HG03521 (cell line): ENCODE measurements at regions not wholly inside any gene's neighbourhood (a gene's known extent, or its start where the extent isn't known, plus 50 kb on each side); places are given as distances from the start of the nearest gene placed in this dataset.

Experiments
- ATAC-seq: cut with Tn5 transposase; IDR thresholded peaks from one replicate; pipeline ENCODE4 v1.9.1; 2021; ENCODE audit warnings: mild to moderate bottlenecking, moderate library complexity; ENCODE audit not compliant: unreplicated experiment

DNA sequence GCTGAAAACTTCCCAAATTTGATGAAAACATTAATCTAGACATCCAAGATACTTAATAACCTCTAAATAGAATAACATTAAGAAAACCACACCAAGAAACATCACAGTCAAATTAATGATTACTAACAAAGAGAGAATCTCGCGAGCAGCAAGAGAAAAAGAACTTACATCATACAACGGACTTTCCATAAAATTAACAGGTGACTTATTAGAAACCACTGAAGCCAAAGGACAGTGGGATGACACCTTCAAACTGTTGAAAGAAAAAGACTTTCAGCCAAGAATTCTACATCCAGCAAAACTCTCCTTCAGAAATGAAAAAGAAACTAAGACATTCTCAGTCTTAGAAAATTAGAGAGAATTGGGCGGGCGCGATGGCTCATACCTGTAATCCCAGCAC lies 232.0 kb downstream of the SNCA start:
- ATAC-seq: no peak

GRCh38 chr4:89599026-89599425 lies 237.9 kb downstream of the SNCA start:
- ATAC-seq: no peak

DNA sequence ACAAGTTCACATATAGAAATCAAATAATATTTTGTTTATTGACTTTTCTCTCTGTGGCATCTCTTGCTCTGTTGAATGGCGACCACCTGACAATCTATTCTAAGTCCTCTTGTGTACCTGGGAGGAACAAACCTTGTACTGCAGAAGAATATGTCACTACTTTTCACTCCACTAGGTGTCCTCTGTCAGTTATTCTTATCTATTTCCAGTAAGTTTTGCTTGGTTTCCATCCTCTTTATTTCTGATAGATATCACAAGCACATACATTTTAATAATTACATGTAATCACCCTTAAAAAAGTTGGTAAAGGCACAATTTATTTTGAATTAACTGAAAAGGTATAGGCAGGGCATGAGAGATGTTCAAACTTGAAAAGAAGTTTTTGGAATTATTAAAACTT lies 238.4 kb downstream of the SNCA start:
- ATAC-seq: peak; percentile 56

- ATAC-seq: no peak
Observed at GRCh38 chr4:89595125-89595789, 241.7 kb downstream of the SNCA start.

DNA sequence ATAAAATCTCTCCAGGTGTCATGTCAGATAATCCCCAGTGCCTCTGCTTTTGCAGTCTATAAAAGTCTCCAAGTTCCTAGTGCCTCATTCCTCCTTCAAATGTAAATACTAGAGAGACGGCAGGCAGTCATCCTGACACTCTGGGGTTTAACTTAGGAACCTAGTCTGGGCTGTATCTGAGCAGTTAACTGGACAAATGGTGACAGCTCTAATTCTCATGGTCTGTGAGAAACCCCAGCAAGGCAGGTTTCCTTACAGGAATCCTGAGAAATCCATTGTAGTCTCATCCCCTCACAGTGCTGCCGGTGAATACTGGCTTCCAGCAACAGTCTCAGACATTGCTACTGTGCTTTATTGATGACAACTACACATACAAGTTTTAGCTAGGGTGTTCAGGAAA lies 246.8 kb downstream of the SNCA start:
- no peak for ATAC-seq

DNA sequence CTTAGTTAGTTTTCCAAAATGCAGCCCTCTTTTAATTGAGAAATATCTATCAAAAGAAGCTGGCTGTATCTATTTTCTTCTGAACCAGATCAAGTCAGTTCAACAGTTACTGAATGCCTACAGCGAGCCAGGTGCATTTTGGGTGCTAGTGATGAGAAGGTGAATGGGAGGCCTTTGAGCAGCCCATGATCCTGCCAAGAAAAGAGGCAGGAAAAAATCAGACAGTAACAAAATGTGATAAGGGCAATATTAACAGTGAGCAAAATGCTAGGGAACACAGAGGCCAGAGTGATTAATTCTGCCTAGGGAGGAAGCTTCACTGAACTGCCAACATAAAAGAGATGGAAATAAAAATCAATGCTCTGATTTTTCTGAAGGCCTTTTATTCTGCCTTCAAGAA lies 248.5 kb downstream of the SNCA start:
- no peak for ATAC-seq

- no peak for ATAC-seq
Observed at GRCh38 chr4:89587364-89587763, 249.6 kb downstream of the SNCA start.

- ATAC-seq: no peak
Observed at GRCh38 chr4:89586864-89587263, 250.1 kb downstream of the SNCA start.

GRCh38 chr4:89586318-89586717 lies 250.6 kb downstream of the SNCA start:
- ATAC-seq: no peak

- ATAC-seq: no peak
Observed at GRCh38 chr4:89582756-89583505, 254.0 kb downstream of the SNCA start.

- no peak for ATAC-seq
Observed at GRCh38 chr4:89579771-89580170, 257.2 kb downstream of the SNCA start.

DNA sequence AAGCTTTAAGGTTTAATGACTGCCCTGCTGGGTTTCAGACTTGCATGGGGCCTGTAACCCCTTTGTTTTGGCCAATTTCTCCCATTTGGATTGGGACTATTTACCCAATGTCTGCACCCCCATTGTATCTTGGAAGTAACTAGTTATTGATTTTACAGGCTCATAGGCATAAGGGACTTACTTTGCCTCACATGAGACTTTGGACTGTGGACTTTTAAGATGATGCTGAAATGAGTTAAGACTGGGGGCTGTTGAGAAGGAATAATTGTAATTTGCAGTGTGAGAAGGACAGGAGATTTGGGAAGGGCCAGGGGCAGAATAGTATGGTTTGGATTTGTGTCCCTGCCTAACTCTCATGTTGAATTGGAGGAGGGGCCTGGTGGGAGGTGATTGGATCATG lies 260.7 kb downstream of the SNCA start:
- no peak for ATAC-seq

- ATAC-seq: no peak
Observed at GRCh38 chr4:89575840-89576239, 261.1 kb downstream of the SNCA start.

DNA sequence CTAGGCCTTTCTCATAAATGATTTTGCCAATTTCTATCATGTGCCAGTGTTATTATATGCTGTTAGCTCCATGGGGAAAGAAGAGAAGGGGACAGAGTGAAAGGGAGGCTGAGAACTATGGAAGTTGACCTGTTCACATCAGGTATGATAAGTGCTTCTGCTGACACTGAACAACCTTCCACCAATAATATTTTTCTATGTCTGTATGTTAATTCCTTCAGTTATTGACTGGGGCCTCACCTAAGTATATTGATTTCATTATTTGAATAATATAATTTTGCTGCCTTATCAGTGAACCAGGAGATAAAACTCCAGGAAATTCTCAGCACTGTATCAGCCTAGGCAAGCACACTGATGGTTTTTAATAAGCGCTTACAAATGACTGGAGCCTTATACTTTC lies 262.8 kb downstream of the SNCA start:
- no peak for ATAC-seq

- no peak for ATAC-seq
Observed at GRCh38 chr4:89573656-89574055, 263.3 kb downstream of the SNCA start.

GRCh38 chr4:89572224-89572858 lies 264.6 kb downstream of the SNCA start:
- ATAC-seq: no peak

DNA sequence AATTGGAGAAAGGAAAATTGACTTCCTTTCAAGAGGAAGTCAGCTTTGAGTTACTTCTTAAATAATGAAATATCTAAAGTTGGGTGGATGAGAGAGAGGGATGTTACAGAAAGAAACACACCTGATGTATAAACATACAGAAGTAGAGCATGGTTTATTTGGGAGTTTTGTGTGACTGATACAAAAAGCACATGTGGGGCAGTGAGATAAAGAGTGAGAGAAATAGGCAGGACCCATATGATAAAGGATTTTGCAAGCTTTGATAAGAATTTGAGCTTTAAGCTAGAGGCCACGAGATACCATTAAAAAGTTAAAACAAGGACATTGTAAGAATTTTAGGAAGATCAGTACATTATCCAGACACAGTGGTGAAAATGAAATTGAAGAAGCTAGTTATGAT lies 263.3 kb upstream of the GPRIN3 start:
- no peak for ATAC-seq

- no peak for ATAC-seq
Observed at GRCh38 chr4:89567936-89568335, 260.3 kb upstream of the GPRIN3 start.

DNA sequence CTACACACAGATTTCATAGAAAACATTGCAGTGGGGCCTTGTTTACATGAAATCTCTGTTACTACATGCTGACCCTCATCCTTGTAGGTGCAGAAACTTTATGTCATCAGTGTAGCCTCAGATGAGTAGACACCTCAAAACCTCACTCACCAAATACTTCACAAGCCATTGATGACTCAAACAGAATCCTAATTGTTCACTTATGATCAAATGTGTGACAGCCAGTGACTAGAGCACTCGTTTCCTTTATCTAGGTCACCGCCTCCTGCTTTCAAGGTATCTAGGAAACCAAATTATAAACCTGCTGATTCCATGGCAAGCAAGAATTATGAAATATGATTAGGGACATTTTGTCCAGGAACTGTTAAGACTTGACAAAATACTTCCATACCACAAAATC lies 255.8 kb upstream of the GPRIN3 start:
- peak; percentile 77 for ATAC-seq

- ATAC-seq: no peak
Observed at GRCh38 chr4:89562746-89563145, 255.1 kb upstream of the GPRIN3 start.

GRCh38 chr4:89561048-89561447 lies 253.4 kb upstream of the GPRIN3 start:
- no peak for ATAC-seq

DNA sequence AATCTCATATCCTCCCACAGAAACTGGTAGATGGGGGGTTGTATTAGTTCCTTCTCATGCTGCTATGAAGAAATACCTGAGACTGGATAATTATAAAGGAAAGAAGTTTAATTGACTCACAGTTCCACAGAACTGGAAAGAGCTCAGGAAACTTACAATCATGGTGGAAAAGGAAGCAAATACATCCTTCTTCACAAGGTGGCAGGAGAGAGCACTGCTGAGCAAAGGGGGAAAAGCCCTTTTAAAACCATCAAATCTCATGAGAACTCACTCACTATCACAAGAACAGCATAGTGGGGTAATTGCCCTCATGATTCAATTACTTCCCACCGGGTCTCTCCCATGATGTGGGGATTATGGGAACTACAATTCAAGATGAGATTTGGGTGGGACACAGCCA lies 250.5 kb upstream of the GPRIN3 start:
- no peak for ATAC-seq
